DND-41 (cell line): ENCODE measurements at regions not wholly inside any gene's neighbourhood (a gene's known extent, or its start where the extent isn't known, plus 50 kb on each side); places are given as distances from the start of the nearest gene placed in this dataset.

Source experiments
- ATAC-seq: fragments of 200-7000 bp; cut with Tn5 transposase; 3 replicates; pipeline ENCODE4 v1.9.1; 2021; ENCODE audit warnings: low read depth; ENCODE audit not compliant: insufficient read depth
- DNase-seq: peaks from one replicate; pipeline ENCODE4 v3.0.0-alpha.2; 2020
- H2AFZ ChIP-seq: 2 replicates; pipeline ENCODE4 v1.6.0; 2012; ENCODE audit warnings: low read depth, low read length
- H3K27ac ChIP-seq: 2 replicates; pipeline ENCODE4 v1.5.1; 2012; ENCODE audit warnings: low read length, inconsistent platforms
- H3K27me3 ChIP-seq: fragments of 200-600 bp; sonication (generic); 2 replicates; pipeline ENCODE4 v1.6.0; 2012; ENCODE audit warnings: low read length, mild to moderate bottlenecking, inconsistent platforms; ENCODE audit not compliant: insufficient read depth, poor library complexity
- H3K36me3 ChIP-seq: 2 replicates; pipeline ENCODE4 v1.5.1; 2012; ENCODE audit warnings: low read length, inconsistent platforms; ENCODE audit not compliant: insufficient read depth
- H3K4me1 ChIP-seq: 2 replicates; pipeline ENCODE4 v1.5.1; 2012; ENCODE audit warnings: mild to moderate bottlenecking, low read length; ENCODE audit not compliant: insufficient read depth
- H3K4me2 ChIP-seq: 2 replicates; pipeline ENCODE4 v1.6.0; 2012; ENCODE audit warnings: mild to moderate bottlenecking, moderate library complexity, low read length, inconsistent platforms; ENCODE audit not compliant: insufficient read depth
- H3K4me3 ChIP-seq, 2 experiments: fragments of 200-600 bp in 1 of 2; shearing (Covaris generic) in 1 of 2; 2 replicates each; pipeline ENCODE4 v1.5.1; 2012 to 2016; ENCODE audit warnings: inconsistent platforms in 2 of 2, low read length in 2 of 2, mild to moderate bottlenecking in 2 of 2, low read depth in 1 of 2, moderate library complexity in 1 of 2
- H3K79me2 ChIP-seq: 2 replicates; pipeline ENCODE4 v1.6.0; 2012; ENCODE audit warnings: low read length, inconsistent platforms; ENCODE audit not compliant: insufficient read depth
- H3K9ac ChIP-seq: 2 replicates; pipeline ENCODE4 v1.6.0; 2012; ENCODE audit warnings: low read depth, mild to moderate bottlenecking, inconsistent platforms, low read length, moderate library complexity
- H3K9me3 ChIP-seq: 2 replicates; pipeline ENCODE4 v1.5.1; 2012; ENCODE audit warnings: low read length, moderate library complexity, mild to moderate bottlenecking, inconsistent platforms; ENCODE audit not compliant: insufficient read depth, severe bottlenecking
- H4K20me1 ChIP-seq: 2 replicates; pipeline ENCODE4 v1.6.0; 2012; ENCODE audit warnings: low read length; ENCODE audit not compliant: insufficient read depth
- CTCF ChIP-seq: IDR thresholded peaks from 2 replicates; pipeline ENCODE4 v1.5.1; 2012; ENCODE audit warnings: borderline replicate concordance, low read length, moderate library complexity, mild to moderate bottlenecking; ENCODE audit not compliant: poor library complexity, severe bottlenecking; ENCODE audit errors: extremely low read depth
- EZH2 ChIP-seq: IDR thresholded peaks from 3 replicates; pipeline ENCODE4 v1.6.1; 2012; ENCODE audit warnings: borderline replicate concordance, low read depth, mild to moderate bottlenecking, moderate library complexity, low read length, inconsistent platforms; ENCODE audit not compliant: severe bottlenecking

GRCh38 chr12:24206621-24207020, 257.2 kb upstream of the SOX5 start:
- Histone ChIP-seq H4K20me1 (no peaks in the 10 kb centered on the region), H2AFZ (no peak overlapping the region), H3K4me1 (no peaks in the 10 kb centered on the region), H3K9me3 (no peaks in the 10 kb centered on the region), H3K27ac (no peak overlapping the region), H3K4me2 (no peak overlapping the region), H3K27me3 (no peaks in the 10 kb centered on the region), H3K4me3 (no peak overlapping the region), H3K79me2 (no peaks in the 10 kb centered on the region), H3K36me3 (no peaks in the 10 kb centered on the region), H3K9ac (no peak overlapping the region)
- ATAC-seq, result no peak
- TF ChIP-seq CTCF (no peak), EZH2 (no peak)
- no peak for DNase-seq

- Histone ChIP-seq H3K4me3 (no peak overlapping the region), H3K4me2 (no peak overlapping the region), H4K20me1 (no peaks in the 10 kb centered on the region), H2AFZ (no peak overlapping the region), H3K4me1 (peaks cover 9% of the 10 kb centered on the region; the same call in 1 of the 2 replicates), H3K79me2 (no peaks in the 10 kb centered on the region), H3K9me3 (no peaks in the 10 kb centered on the region), H3K36me3 (no peaks in the 10 kb centered on the region), H3K27me3 (no peaks in the 10 kb centered on the region), H3K27ac (no peak overlapping the region), H3K9ac (no peak overlapping the region)
- ATAC-seq, result no peak
- no peak for DNase-seq
- TF ChIP-seq EZH2 (no peak), CTCF (no peak)
Observed at GRCh38 chr12:24201258-24201970, 251.9 kb upstream of the SOX5 start.

- no peak for TF ChIP-seq EZH2
- TF ChIP-seq CTCF, result no peak
- peaks cover 9% of the 10 kb centered on the region; the same call in 1 of the 2 replicates for H3K4me1 ChIP-seq
- no peak overlapping the region for H3K9ac ChIP-seq
- H3K4me3 ChIP-seq, result no peak overlapping the region
- no peaks in the 10 kb centered on the region for H4K20me1 ChIP-seq
- ATAC-seq (no peak), DNase-seq (no peak)
- no peaks in the 10 kb centered on the region for H3K27me3 ChIP-seq
- no peaks in the 10 kb centered on the region for H3K9me3 ChIP-seq
- H2AFZ ChIP-seq, result no peak overlapping the region
- H3K79me2 ChIP-seq, result no peaks in the 10 kb centered on the region
- no peak overlapping the region for H3K27ac ChIP-seq
- H3K4me2 ChIP-seq, result no peak overlapping the region
- no peaks in the 10 kb centered on the region for H3K36me3 ChIP-seq
Observed at GRCh38 chr12:24200010-24200409, 250.5 kb upstream of the SOX5 start.
